CD4-positive, CD25-positive, alpha-beta regulatory T cell (primary cell): ENCODE measurements at regions not wholly inside any gene's neighbourhood (a gene's known extent, or its start where the extent isn't known, plus 50 kb on each side); places are given as distances from the start of the nearest gene placed in this dataset.
"Not testable (repeated sequence)": the region's sequence is repeated elsewhere in the genome, so short reads cannot be mapped to it uniquely, and the experiment has no call there.

Source experiments
- ATAC-seq, 2 donors: fragments of 150-1000 bp; cut with Tn5 transposase; one replicate each; pipeline ENCODE4 v1.10.0; 2021; ENCODE audit warnings: low read depth in 2 of 2, moderate number of reproducible peaks in 2 of 2, moderate library complexity in 1 of 2
- DNase-seq, 3 donors: peaks; one replicate each; pipeline versions ENCODE4 v3.0.0 to v3.0.0-alpha.2; 2012 to 2022; ENCODE audit warnings: mixed read lengths in 1 of 3
- H3K27ac ChIP-seq: one replicate; pipeline ENCODE4 v1.7.0; 2013; ENCODE audit warnings: mild to moderate bottlenecking, low read length; ENCODE audit not compliant: insufficient read depth, poor library complexity, severe bottlenecking
- H3K27me3 ChIP-seq: one replicate; pipeline ENCODE4 v1.7.0; 2013; ENCODE audit warnings: low read length; ENCODE audit not compliant: control insufficient read depth, insufficient read depth
- H3K36me3 ChIP-seq: one replicate; pipeline ENCODE4 v1.7.0; 2013; ENCODE audit warnings: mild to moderate bottlenecking, low read length, moderate library complexity; ENCODE audit not compliant: control insufficient read depth, insufficient read depth
- H3K4me1 ChIP-seq: 2 replicates; pipeline ENCODE4 v1.7.0; 2013; ENCODE audit warnings: mild to moderate bottlenecking, low read length; ENCODE audit not compliant: insufficient read depth, control insufficient read depth, poor library complexity, severe bottlenecking
- H3K4me3 ChIP-seq: one replicate; pipeline ENCODE4 v1.7.0; 2013; ENCODE audit warnings: low read depth, mild to moderate bottlenecking, low read length, moderate library complexity
- H3K9me3 ChIP-seq, 2 experiments: 1 replicate in 1 of 2; 2 replicates in 1 of 2; pipeline ENCODE4 v1.7.0; 2013; ENCODE audit warnings: low read length in 2 of 2, mild to moderate bottlenecking in 1 of 2, moderate library complexity in 1 of 2; ENCODE audit not compliant: control insufficient read depth in 2 of 2
- H3K27ac Mint-ChIP-seq, 3 donors: one replicate each; pipeline ENCODE4 v1.8.0; 2020 to 2022; ENCODE audit warnings: mild to moderate bottlenecking in 3 of 3, mixed read lengths in 3 of 3, moderate library complexity in 2 of 3
- H3K27me3 Mint-ChIP-seq: one replicate; pipeline ENCODE4 v1.8.0; 2022; ENCODE audit warnings: mild to moderate bottlenecking, mixed read lengths
- H3K36me3 Mint-ChIP-seq: one replicate; pipeline ENCODE4 v1.8.0; 2020; ENCODE audit warnings: mixed read lengths
- H3K4me1 Mint-ChIP-seq, 4 donors: one replicate each; pipeline ENCODE4 v1.8.0; 2020 to 2022; ENCODE audit warnings: mixed read lengths in 4 of 4, mild to moderate bottlenecking in 1 of 4
- H3K4me3 Mint-ChIP-seq, 4 donors: one replicate each; pipeline ENCODE4 v1.8.0; 2020 to 2022; ENCODE audit warnings: mild to moderate bottlenecking in 4 of 4, mixed read lengths in 4 of 4, moderate library complexity in 3 of 4
- H3K9me3 Mint-ChIP-seq, 7 donors: one replicate each; pipeline ENCODE4 v1.8.0; 2020 to 2022; ENCODE audit warnings: mixed read lengths in 7 of 7, mild to moderate bottlenecking in 3 of 7, moderate library complexity in 2 of 7

DNA sequence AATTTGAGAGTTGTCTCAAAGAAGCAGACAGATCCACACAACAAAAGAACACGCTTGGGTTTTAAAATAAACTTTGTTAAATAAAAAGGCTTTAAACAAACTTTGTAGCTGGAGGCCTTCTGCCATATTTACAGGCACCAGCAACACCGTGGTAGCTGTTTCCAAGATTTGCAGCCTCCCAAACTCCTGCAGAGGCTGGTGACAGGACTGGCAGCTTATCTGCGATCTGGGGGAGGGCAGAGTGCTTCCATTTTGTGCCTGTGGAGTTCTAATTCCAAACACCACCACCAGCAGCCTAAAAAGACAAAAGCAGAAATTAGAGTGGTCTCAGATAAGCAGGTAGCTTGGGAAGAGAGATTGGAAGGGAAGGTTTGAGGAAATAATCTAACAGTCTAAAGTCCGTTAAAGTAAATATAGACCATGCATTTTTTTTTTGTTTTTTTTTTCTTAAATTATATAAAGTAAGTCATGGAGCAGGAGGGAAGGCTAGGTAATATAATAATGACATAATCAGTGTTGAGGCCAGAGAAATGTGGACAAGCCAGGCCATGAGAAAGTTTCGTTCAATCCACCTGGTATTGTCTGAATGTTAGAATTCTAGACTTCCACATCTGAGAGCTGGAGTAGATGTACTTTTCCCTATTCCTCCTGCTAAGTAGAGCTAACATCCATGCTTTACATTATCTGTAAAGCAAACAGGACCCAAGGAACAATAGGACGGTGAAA lies 69.6 kb upstream of the TMEM132D start:
- Histone ChIP-seq H3K4me1 (no peaks in the 10 kb centered on the region), H3K27ac (no peak overlapping the region), H3K36me3 (no peaks in the 10 kb centered on the region), H3K27me3 (no peaks in the 10 kb centered on the region), H3K9me3 (no peaks in the 10 kb centered on the region), H3K4me3 (no peak overlapping the region)
- DNase-seq (no peak), ATAC-seq (no peak)
- H3K27me3 Mint-ChIP-seq: no peaks in the 10 kb centered on the region
- no peak overlapping the region for H3K27ac Mint-ChIP-seq
- no peak overlapping the region for H3K4me3 Mint-ChIP-seq
- H3K4me1 Mint-ChIP-seq: no peaks in the 10 kb centered on the region
- H3K9me3 Mint-ChIP-seq: peaks cover 0 to 5% (median 0%) of the 10 kb centered on the region in 7 donors
- H3K36me3 Mint-ChIP-seq: no peaks in the 10 kb centered on the region

DNA sequence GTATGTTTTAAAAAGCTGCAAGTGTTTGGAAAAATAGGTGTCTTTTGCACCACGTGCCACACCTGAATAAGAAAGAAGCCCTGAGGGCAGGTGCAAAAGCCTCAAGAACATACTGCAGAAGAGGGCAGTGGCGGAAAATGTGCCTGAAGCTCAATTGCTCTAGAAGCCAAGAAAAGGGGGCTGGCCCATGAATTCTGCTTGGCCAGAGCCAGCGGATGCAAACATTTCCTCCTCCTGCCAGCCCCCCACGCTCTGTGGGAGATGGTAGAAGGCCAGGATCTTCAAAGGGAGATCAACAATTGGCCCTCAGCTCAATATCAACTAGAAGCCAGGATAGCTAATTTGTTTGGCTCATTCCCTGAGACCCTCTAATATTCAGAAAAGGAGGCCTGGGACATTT lies 80.3 kb upstream of the TMEM132D start:
- H3K36me3 ChIP-seq: no peaks in the 10 kb centered on the region
- H3K9me3 ChIP-seq: no peaks in the 10 kb centered on the region
- no peaks in the 10 kb centered on the region for H3K4me1 Mint-ChIP-seq
- H3K27ac Mint-ChIP-seq: no peak overlapping the region
- ATAC-seq: no peak
- H3K4me1 ChIP-seq: no peaks in the 10 kb centered on the region
- no peaks in the 10 kb centered on the region for H3K27me3 ChIP-seq
- no peak overlapping the region for H3K4me3 Mint-ChIP-seq
- no peaks in the 10 kb centered on the region for H3K36me3 Mint-ChIP-seq
- no peaks in the 10 kb centered on the region for H3K27me3 Mint-ChIP-seq
- no peak for DNase-seq
- no peak overlapping the region for H3K27ac ChIP-seq
- no peak overlapping the region for H3K4me3 ChIP-seq
- peaks cover 0 to 14% (median 9%) of the 10 kb centered on the region in 7 donors for H3K9me3 Mint-ChIP-seq

DNA sequence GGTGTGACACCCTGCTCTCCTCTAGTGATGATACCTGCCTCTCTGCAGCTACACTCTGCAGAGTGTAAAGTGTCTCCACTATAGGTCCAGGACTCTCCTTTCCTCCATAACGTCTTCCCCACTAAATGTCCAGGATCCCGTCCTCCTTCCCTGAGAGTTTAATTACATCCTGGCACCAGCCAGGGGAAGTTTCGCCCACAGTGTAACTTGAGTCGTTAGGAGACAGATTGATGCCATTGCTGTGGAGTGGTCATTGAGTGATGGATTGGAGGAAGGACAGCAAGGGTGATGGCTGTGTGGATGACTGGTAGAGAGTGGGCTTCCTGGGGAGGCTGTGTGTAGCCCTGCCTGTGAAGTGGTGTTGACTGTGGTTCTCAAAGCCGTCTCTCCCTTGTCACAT lies 84.0 kb upstream of the TMEM132D start:
- Mint-ChIP-seq H3K9me3 (peaks cover 0 to 15% (median 9%) of the 10 kb centered on the region in 7 donors), H3K4me3 (no peak overlapping the region), H3K36me3 (no peaks in the 10 kb centered on the region), H3K27ac (no peak overlapping the region), H3K27me3 (no peaks in the 10 kb centered on the region), H3K4me1 (no peaks in the 10 kb centered on the region)
- DNase-seq: no peak
- Histone ChIP-seq H3K4me3 (no peak overlapping the region), H3K27me3 (no peaks in the 10 kb centered on the region), H3K9me3 (no peaks in the 10 kb centered on the region), H3K4me1 (no peaks in the 10 kb centered on the region), H3K36me3 (no peaks in the 10 kb centered on the region), H3K27ac (no peak overlapping the region)
- ATAC-seq: no peak

DNA sequence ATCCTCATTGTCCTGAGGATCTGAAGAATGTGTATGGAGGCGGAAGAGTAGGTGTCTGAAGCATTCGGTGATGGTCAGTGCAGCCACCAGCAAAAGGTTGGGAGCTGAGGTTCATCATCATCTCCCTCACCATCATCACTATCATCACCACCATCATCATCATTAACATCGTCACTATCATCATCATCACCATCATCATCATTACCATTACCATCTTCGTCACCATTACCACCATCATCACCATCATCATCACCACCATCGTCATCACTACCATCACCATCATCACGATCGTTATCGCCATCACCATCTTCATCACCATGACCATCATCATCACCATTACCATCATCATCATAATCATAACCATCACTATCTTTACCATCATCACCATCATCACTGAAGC lies 90.8 kb upstream of the TMEM132D start:
- no peak overlapping the region for H3K4me3 Mint-ChIP-seq
- Histone ChIP-seq H3K27ac (no peak overlapping the region), H3K9me3 (no peaks in the 10 kb centered on the region), H3K4me1 (no peaks in the 10 kb centered on the region), H3K27me3 (no peaks in the 10 kb centered on the region), H3K4me3 (no peak overlapping the region), H3K36me3 (no peaks in the 10 kb centered on the region)
- no peak for DNase-seq
- no peak overlapping the region for H3K27ac Mint-ChIP-seq
- no peaks in the 10 kb centered on the region for H3K4me1 Mint-ChIP-seq
- ATAC-seq: no peak
- H3K36me3 Mint-ChIP-seq: no peaks in the 10 kb centered on the region
- peaks cover 0 to 9% (median 6%) of the 10 kb centered on the region in 7 donors for H3K9me3 Mint-ChIP-seq
- no peaks in the 10 kb centered on the region for H3K27me3 Mint-ChIP-seq

DNA sequence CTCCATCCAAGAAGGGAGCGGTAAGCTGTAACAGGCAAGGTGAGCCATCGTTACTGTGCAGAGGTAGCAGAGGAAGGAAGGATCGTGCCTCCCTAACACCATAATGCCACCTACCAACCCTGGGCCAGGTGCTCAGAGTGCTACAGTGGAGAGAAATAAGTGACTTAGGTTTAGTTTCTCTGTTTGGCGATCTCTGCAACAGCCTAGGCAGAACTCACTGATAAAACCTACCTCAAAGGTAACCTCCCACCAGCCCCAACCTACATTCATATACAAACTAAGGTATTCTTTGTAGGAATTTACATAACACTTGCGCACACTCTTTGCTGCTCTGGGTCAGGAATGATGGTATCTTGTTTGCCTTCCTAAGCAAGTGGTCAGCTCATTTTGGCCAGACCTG lies 93.4 kb upstream of the TMEM132D start:
- ATAC-seq: no peak

DNA sequence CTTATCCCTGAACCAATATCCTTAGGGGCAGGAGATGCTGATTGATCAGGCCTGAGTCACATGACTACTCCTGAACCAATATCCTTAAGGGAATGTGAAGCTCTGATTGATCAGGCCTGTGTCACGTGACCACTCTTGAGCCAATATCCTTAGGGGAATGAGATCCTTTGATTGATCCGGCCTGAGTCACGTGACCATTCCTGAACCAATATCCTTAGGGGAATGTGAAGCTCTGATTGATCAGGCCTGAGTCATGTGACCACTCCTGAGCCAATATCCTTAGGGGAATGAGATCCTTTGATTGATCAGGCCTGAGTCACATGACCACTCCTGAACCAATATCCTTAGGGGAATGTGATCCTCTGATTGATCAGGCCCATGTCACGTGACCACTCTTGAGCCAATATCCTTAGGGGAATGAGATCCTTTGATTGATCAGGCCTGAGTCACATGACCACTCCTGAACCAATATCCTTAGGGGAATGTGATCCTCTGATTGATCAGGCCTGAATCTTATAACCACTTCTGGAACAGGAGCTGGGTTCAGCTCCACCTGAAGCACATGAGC lies 100.6 kb upstream of the TMEM132D start:
- H3K4me1 ChIP-seq, H3K4me1 Mint-ChIP-seq, H3K9me3 ChIP-seq, H3K36me3 Mint-ChIP-seq, H3K27ac ChIP-seq, H3K9me3 Mint-ChIP-seq, H3K27ac Mint-ChIP-seq, H3K4me3 ChIP-seq, H3K4me3 Mint-ChIP-seq, H3K27me3 Mint-ChIP-seq, ATAC-seq, H3K27me3 ChIP-seq, H3K36me3 ChIP-seq, DNase-seq: not testable (repeated sequence)

More for the DNA sequence above, 93.4 kb upstream of the TMEM132D start:
- Mint-ChIP-seq H3K27me3 (no peaks in the 10 kb centered on the region), H3K9me3 (peaks cover 0 to 6% (median 2%) of the 10 kb centered on the region in 7 donors), H3K36me3 (no peaks in the 10 kb centered on the region), H3K4me1 (no peaks in the 10 kb centered on the region), H3K27ac (no peak overlapping the region), H3K4me3 (no peak overlapping the region)
- Histone ChIP-seq H3K4me1 (no peaks in the 10 kb centered on the region), H3K27ac (no peak overlapping the region), H3K4me3 (no peak overlapping the region), H3K36me3 (no peaks in the 10 kb centered on the region), H3K27me3 (no peaks in the 10 kb centered on the region), H3K9me3 (no peaks in the 10 kb centered on the region)
- DNase-seq: no peak

DNA sequence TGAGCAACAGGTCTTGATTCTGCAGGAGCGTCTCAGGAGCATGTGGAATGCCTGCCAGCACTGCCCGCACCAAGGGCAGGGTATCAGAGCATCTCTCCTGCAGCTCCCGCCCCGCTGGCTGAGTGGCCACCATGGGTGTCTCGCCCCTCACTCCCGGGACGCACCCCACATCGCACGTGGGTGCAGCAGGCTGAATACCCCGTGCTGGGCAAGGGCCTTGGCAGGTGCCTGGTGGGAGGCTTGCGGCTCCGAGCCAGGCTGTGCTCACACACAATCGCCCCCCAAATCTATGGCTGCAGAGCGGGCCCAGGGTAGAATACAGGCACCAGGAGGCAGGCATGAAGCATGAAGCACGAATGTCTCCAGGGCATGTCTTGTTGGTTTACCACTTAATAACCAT lies 103.9 kb upstream of the TMEM132D start:
- Histone ChIP-seq H3K9me3 (no peaks in the 10 kb centered on the region), H3K27ac (no peak overlapping the region), H3K4me3 (no peak overlapping the region), H3K4me1 (no peaks in the 10 kb centered on the region), H3K36me3 (no peaks in the 10 kb centered on the region), H3K27me3 (no peaks in the 10 kb centered on the region)
- Mint-ChIP-seq H3K4me1 (no peaks in the 10 kb centered on the region), H3K9me3 (peaks cover 0 to 5% (median 0%) of the 10 kb centered on the region in 7 donors), H3K4me3 (no peak overlapping the region), H3K27ac (no peak overlapping the region), H3K36me3 (no peaks in the 10 kb centered on the region), H3K27me3 (no peaks in the 10 kb centered on the region)
- no peak for DNase-seq
- ATAC-seq: no peak

DNA sequence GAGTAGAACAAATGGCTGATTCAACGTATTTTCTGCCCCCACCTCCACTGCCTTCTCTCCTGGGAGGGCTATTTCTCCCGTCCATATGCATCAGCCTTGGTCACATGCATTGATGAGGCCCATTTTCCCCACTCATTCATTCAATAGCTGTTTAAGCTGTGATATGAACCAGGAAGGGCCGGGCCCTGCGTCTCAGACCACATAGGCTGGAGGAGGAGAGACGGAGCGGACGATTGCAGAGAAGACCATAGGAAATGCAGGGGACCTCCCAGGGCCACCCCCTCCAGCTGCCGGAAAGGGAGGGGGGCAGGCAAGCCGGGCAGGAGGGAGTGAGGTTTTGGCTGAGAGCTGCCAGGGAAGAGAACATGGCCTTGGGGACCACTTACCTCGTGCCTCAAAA lies 104.4 kb upstream of the TMEM132D start:
- Mint-ChIP-seq H3K27ac (no peak overlapping the region), H3K36me3 (no peaks in the 10 kb centered on the region), H3K9me3 (peaks cover 0 to 5% (median 0%) of the 10 kb centered on the region in 7 donors), H3K27me3 (no peaks in the 10 kb centered on the region), H3K4me3 (no peak overlapping the region), H3K4me1 (no peaks in the 10 kb centered on the region)
- ATAC-seq: no peak
- H3K4me3 ChIP-seq: no peak overlapping the region
- no peaks in the 10 kb centered on the region for H3K9me3 ChIP-seq
- no peaks in the 10 kb centered on the region for H3K27me3 ChIP-seq
- DNase-seq: no peak
- H3K27ac ChIP-seq: no peak overlapping the region
- no peaks in the 10 kb centered on the region for H3K36me3 ChIP-seq
- H3K4me1 ChIP-seq: no peaks in the 10 kb centered on the region
